DND-41 (cell line): ENCODE measurements at regions not wholly inside any gene's neighbourhood (a gene's known extent, or its start where the extent isn't known, plus 50 kb on each side); places are given as distances from the start of the nearest gene placed in this dataset.

Experiments
- ATAC-seq: fragments of 200-7000 bp; cut with Tn5 transposase; 3 replicates; pipeline ENCODE4 v1.9.1; 2021; ENCODE audit warnings: low read depth; ENCODE audit not compliant: insufficient read depth
- DNase-seq: peaks from one replicate; pipeline ENCODE4 v3.0.0-alpha.2; 2020
- H2AFZ ChIP-seq: 2 replicates; pipeline ENCODE4 v1.6.0; 2012; ENCODE audit warnings: low read depth, low read length
- H3K27ac ChIP-seq: 2 replicates; pipeline ENCODE4 v1.5.1; 2012; ENCODE audit warnings: low read length, inconsistent platforms
- H3K27me3 ChIP-seq: fragments of 200-600 bp; sonication (generic); 2 replicates; pipeline ENCODE4 v1.6.0; 2012; ENCODE audit warnings: low read length, mild to moderate bottlenecking, inconsistent platforms; ENCODE audit not compliant: insufficient read depth, poor library complexity
- H3K36me3 ChIP-seq: 2 replicates; pipeline ENCODE4 v1.5.1; 2012; ENCODE audit warnings: low read length, inconsistent platforms; ENCODE audit not compliant: insufficient read depth
- H3K4me1 ChIP-seq: 2 replicates; pipeline ENCODE4 v1.5.1; 2012; ENCODE audit warnings: mild to moderate bottlenecking, low read length; ENCODE audit not compliant: insufficient read depth
- H3K4me2 ChIP-seq: 2 replicates; pipeline ENCODE4 v1.6.0; 2012; ENCODE audit warnings: mild to moderate bottlenecking, moderate library complexity, low read length, inconsistent platforms; ENCODE audit not compliant: insufficient read depth
- H3K4me3 ChIP-seq, 2 experiments: fragments of 200-600 bp in 1 of 2; shearing (Covaris generic) in 1 of 2; 2 replicates each; pipeline ENCODE4 v1.5.1; 2012 to 2016; ENCODE audit warnings: inconsistent platforms in 2 of 2, low read length in 2 of 2, mild to moderate bottlenecking in 2 of 2, low read depth in 1 of 2, moderate library complexity in 1 of 2
- H3K79me2 ChIP-seq: 2 replicates; pipeline ENCODE4 v1.6.0; 2012; ENCODE audit warnings: low read length, inconsistent platforms; ENCODE audit not compliant: insufficient read depth
- H3K9ac ChIP-seq: 2 replicates; pipeline ENCODE4 v1.6.0; 2012; ENCODE audit warnings: low read depth, mild to moderate bottlenecking, inconsistent platforms, low read length, moderate library complexity
- H3K9me3 ChIP-seq: 2 replicates; pipeline ENCODE4 v1.5.1; 2012; ENCODE audit warnings: low read length, moderate library complexity, mild to moderate bottlenecking, inconsistent platforms; ENCODE audit not compliant: insufficient read depth, severe bottlenecking
- H4K20me1 ChIP-seq: 2 replicates; pipeline ENCODE4 v1.6.0; 2012; ENCODE audit warnings: low read length; ENCODE audit not compliant: insufficient read depth
- EZH2 ChIP-seq: IDR thresholded peaks from 3 replicates; pipeline ENCODE4 v1.6.1; 2012; ENCODE audit warnings: borderline replicate concordance, low read depth, mild to moderate bottlenecking, moderate library complexity, low read length, inconsistent platforms; ENCODE audit not compliant: severe bottlenecking
- TF ChIP-seq, protein P1 (sequence below): IDR thresholded peaks from 2 replicates; pipeline ENCODE4 v1.5.1; 2012; ENCODE audit warnings: borderline replicate concordance, low read length, moderate library complexity, mild to moderate bottlenecking; ENCODE audit not compliant: poor library complexity, severe bottlenecking; ENCODE audit errors: extremely low read depth

DNA sequence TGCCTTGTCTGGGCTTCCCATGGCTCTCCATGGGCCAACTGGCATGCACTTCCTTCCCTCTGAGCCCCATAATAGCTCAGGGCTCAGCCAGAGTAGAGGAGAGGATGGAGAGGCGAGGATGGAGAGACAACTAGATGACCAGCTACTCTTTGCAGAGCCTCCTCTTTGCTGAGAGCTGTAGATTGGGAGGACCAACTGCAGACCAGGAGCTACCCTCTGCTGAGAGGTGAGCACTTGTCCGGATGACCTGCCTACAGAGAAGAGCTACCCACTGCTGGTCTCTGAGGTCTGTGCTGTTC is 58.0 kb upstream of the ETV3 start:
- H3K4me2 ChIP-seq, result no peak overlapping the region
- H3K36me3 ChIP-seq, result no peaks in the 10 kb centered on the region
- ATAC-seq (no peak), DNase-seq (no peak)
- H2AFZ ChIP-seq, result no peak overlapping the region
- no peaks in the 10 kb centered on the region for H3K4me1 ChIP-seq
- H3K4me3 ChIP-seq, result no peak overlapping the region
- peaks cover 10% of the 10 kb centered on the region for H3K27me3 ChIP-seq
- no peak overlapping the region for H3K27ac ChIP-seq
- H3K79me2 ChIP-seq, result no peaks in the 10 kb centered on the region
- H3K9me3 ChIP-seq, result no peaks in the 10 kb centered on the region
- H3K9ac ChIP-seq, result no peak overlapping the region
- TF ChIP-seq, protein P1, sequence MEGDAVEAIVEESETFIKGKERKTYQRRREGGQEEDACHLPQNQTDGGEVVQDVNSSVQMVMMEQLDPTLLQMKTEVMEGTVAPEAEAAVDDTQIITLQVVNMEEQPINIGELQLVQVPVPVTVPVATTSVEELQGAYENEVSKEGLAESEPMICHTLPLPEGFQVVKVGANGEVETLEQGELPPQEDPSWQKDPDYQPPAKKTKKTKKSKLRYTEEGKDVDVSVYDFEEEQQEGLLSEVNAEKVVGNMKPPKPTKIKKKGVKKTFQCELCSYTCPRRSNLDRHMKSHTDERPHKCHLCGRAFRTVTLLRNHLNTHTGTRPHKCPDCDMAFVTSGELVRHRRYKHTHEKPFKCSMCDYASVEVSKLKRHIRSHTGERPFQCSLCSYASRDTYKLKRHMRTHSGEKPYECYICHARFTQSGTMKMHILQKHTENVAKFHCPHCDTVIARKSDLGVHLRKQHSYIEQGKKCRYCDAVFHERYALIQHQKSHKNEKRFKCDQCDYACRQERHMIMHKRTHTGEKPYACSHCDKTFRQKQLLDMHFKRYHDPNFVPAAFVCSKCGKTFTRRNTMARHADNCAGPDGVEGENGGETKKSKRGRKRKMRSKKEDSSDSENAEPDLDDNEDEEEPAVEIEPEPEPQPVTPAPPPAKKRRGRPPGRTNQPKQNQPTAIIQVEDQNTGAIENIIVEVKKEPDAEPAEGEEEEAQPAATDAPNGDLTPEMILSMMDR, result no peak
- H4K20me1 ChIP-seq, result no peaks in the 10 kb centered on the region; the same call in 1 of the 2 replicates

- TF ChIP-seq, protein P1, result no peak
- TF ChIP-seq EZH2, result no peak
- no peaks in the 10 kb centered on the region; the same call in 1 of the 2 replicates for H4K20me1 ChIP-seq
- H3K27ac ChIP-seq, result no peak overlapping the region
- ATAC-seq (no peak), DNase-seq (no peak)
- no peaks in the 10 kb centered on the region for H3K79me2 ChIP-seq
- no peaks in the 10 kb centered on the region for H3K36me3 ChIP-seq
- no peak overlapping the region for H3K4me2 ChIP-seq
- H3K4me1 ChIP-seq, result no peaks in the 10 kb centered on the region
- no peaks in the 10 kb centered on the region for H3K9me3 ChIP-seq
- no peak overlapping the region for H3K9ac ChIP-seq
- H2AFZ ChIP-seq, result no peak overlapping the region
- peaks cover 10% of the 10 kb centered on the region for H3K27me3 ChIP-seq
- H3K4me3 ChIP-seq, result no peak overlapping the region
Measured at GRCh38 chr1:157195521-157196244, 57.5 kb upstream of the ETV3 start.

GRCh38 chr1:157194731-157195520 is 56.7 kb upstream of the ETV3 start:
- no peak overlapping the region for H3K4me2 ChIP-seq
- H4K20me1 ChIP-seq, result no peaks in the 10 kb centered on the region; the same call in 1 of the 2 replicates
- H3K27ac ChIP-seq, result no peak overlapping the region
- H3K9me3 ChIP-seq, result no peaks in the 10 kb centered on the region
- peaks cover 13% of the 10 kb centered on the region for H3K27me3 ChIP-seq
- H3K79me2 ChIP-seq, result no peaks in the 10 kb centered on the region
- H3K4me3 ChIP-seq, result no peak overlapping the region
- ATAC-seq, result no peak
- no peak overlapping the region for H2AFZ ChIP-seq
- H3K36me3 ChIP-seq, result no peaks in the 10 kb centered on the region
- H3K4me1 ChIP-seq, result no peaks in the 10 kb centered on the region
- H3K9ac ChIP-seq, result no peak overlapping the region
- DNase-seq, result no peak
- TF ChIP-seq, protein P1, result no peak
- no peak for TF ChIP-seq EZH2
